ENCODE measurements at regions not wholly inside any gene's neighbourhood (a gene's known extent, or its start where the extent isn't known, plus 50 kb on each side); places are given as distances from the start of the nearest gene placed in this dataset.

DNA sequence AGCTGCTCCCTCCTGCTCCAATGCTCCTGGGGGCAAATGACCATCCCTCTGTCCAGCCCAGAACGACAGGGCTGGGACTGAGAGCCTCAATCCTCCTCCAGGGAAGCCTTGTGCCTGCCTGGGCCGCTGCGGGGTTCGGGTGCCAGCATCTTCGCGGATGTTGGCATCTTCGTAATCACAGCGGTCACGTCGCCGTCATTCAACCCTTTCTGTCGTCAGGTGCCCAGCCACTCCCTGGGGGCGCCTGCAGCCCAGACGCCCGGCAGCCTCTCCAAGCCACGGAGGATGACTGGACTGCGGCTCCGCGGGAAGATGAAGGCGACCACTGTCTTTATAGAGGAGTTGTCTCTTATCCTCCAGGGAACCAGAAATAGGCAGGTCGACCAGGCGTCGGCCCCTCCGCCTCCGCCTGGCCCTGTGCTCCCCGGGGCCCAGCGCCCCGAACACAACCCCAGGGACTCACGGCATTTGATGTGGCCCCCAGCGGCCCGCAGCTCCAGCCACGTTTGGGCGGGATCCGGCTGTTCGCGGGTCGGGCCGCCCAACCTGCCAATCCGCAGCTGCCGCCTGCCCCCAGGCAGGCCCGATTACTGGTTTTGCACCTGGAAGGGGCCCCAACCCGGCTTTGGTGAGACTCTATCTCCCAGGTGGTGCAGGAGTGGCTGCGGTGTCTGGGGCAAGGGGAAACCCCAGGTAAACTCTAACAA, 113.9 kb downstream of the THNSL2 start:
- Histone ChIP-seq H3K36me3 (ENCODE audit: control insufficient read depth, insufficient read depth, low read length) (no peaks in the 10 kb centered on the region), H2AFZ (replicated peaks; ENCODE audit: low read length, poor library complexity) (no peak overlapping the region), H4K8ac (ENCODE audit: low read depth in 2 of 2, low read length in 2 of 2) (no peak overlapping the region), H3K4me2 (ENCODE audit: low read depth, low read length) (no peak overlapping the region), H3K27me3 (ENCODE audit: control insufficient read depth, insufficient read depth, low read length) (no peaks in the 10 kb centered on the region; the same call in 1 of the 2 replicates), H2BK20ac (ENCODE audit: low read depth, low read length) (no peak overlapping the region), H2AK5ac (ENCODE audit: low read depth, low read length) (no peak overlapping the region), H2AK9ac (replicated peaks; ENCODE audit: low read depth, low read length, poor library complexity) (no peak overlapping the region), H3K4ac (ENCODE audit: low read depth, low read length) (no peak overlapping the region), H2BK15ac (ENCODE audit: low read depth, low read length) (no peak overlapping the region), H3K56ac (ENCODE audit: extremely low read depth, insufficient read depth, low read length) (no peak overlapping the region), H3K23ac (ENCODE audit: low read depth, low read length) (no peak overlapping the region), H3K27ac (ENCODE audit: insufficient read depth, low read length) (no peak overlapping the region), H3K4me1 (ENCODE audit: control insufficient read depth, insufficient read depth, low read length) (no peaks in the 10 kb centered on the region), H3K79me1 (ENCODE audit: low read depth in 1 of 2, low read length in 2 of 2) (no peaks in the 10 kb centered on the region), H3K9ac (ENCODE audit: low read depth, low read length) (no peak overlapping the region), H3K9me3 (ENCODE audit: control insufficient read depth, insufficient read depth, low read length) (peaks cover 3% of the 10 kb centered on the region; the same call in 1 of the 2 replicates), H4K91ac (ENCODE audit: insufficient read depth, low read depth, low read length) (no peak overlapping the region), H2BK5ac (ENCODE audit: low read depth, low read length, poor library complexity, severe bottlenecking) (no peak overlapping the region), H3K18ac (ENCODE audit: low read depth, low read length) (no peak overlapping the region), H3K4me3 (ENCODE audit: insufficient read depth, low read depth, low read length) (no peak overlapping the region), H3K9me1 (ENCODE audit: insufficient read depth, low read length) (no peaks in the 10 kb centered on the region), H2BK120ac (ENCODE audit: low read depth, low read length) (no peak overlapping the region), H3K14ac (replicated peaks; ENCODE audit: low read depth, low read length) (no peak overlapping the region), H4K20me1 (ENCODE audit: insufficient read depth, low read length) (no peaks in the 10 kb centered on the region), H4K5ac (ENCODE audit: low read depth, low read length) (no peak overlapping the region)
- WGBS, 2 experiments (ENCODE audit: extremely low coverage in 2 of 2, insufficient read length in 1 of 2) = 27% methylated on average over 11 of the region's 43 CpGs; no CpG with 5 or more reads in 1 of the 2 experiments
- DNase-seq (no peak), ATAC-seq (ENCODE audit: low read depth) (no peak)
- in situ Hi-C loops (cut with MboI; ENCODE audit: low sequenced_read_pairs) (no loop called here), intact Hi-C loops (cut with micrococcal nuclease) (no loop called here), dilution Hi-C loops (cut with HindIII; ENCODE audit: low sequenced_read_pairs, unreplicated experiment) (no loop called here)
- ChIA-PET POLR2A (ENCODE audit: unreplicated experiment) (no interaction called here), CTCF (no interaction called here)
- TF ChIP-seq MXI1 (IDR thresholded peaks at IDR 0.05; ENCODE audit: borderline replicate concordance, low read depth, low read length) = no peak
- no peak for TF ChIP-seq CEBPB (IDR thresholded peaks at IDR 0.05; ENCODE audit: low read depth, low read length)
- TF ChIP-seq, protein P1, sequence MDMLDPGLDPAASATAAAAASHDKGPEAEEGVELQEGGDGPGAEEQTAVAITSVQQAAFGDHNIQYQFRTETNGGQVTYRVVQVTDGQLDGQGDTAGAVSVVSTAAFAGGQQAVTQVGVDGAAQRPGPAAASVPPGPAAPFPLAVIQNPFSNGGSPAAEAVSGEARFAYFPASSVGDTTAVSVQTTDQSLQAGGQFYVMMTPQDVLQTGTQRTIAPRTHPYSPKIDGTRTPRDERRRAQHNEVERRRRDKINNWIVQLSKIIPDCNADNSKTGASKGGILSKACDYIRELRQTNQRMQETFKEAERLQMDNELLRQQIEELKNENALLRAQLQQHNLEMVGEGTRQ (IDR thresholded peaks at IDR 0.05; ENCODE audit: low read depth, low read length) = no peak
- TF ChIP-seq MAFK (IDR thresholded peaks at IDR 0.05; ENCODE audit: low read depth, low read length) = no peak
- no peak for TF ChIP-seq FOS (IDR thresholded peaks at IDR 0.05; ENCODE audit: low read depth, low read length)
- no peak for TF ChIP-seq RCOR1 (IDR thresholded peaks at IDR 0.05; ENCODE audit: insufficient replicate concordance, low read length)
- TF ChIP-seq RAD21 (IDR thresholded peaks at IDR 0.05; ENCODE audit: low read length) = no peak
- TF ChIP-seq, protein P2, sequence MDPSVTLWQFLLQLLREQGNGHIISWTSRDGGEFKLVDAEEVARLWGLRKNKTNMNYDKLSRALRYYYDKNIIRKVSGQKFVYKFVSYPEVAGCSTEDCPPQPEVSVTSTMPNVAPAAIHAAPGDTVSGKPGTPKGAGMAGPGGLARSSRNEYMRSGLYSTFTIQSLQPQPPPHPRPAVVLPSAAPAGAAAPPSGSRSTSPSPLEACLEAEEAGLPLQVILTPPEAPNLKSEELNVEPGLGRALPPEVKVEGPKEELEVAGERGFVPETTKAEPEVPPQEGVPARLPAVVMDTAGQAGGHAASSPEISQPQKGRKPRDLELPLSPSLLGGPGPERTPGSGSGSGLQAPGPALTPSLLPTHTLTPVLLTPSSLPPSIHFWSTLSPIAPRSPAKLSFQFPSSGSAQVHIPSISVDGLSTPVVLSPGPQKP (IDR thresholded peaks at IDR 0.05; ENCODE audit: borderline replicate concordance, low read depth, low read length) = no peak
- TF ChIP-seq CHD1 (IDR thresholded peaks at IDR 0.05; ENCODE audit: low read depth, low read length) = no peak
- TF ChIP-seq POLR2A (IDR thresholded peaks at IDR 0.05; ENCODE audit: low read depth, low read length) = no peak
- TF ChIP-seq MAZ (IDR thresholded peaks at IDR 0.05; ENCODE audit: borderline replicate concordance, low read depth, low read length) = no peak
- no peak for TF ChIP-seq SMC3 (IDR thresholded peaks at IDR 0.05; ENCODE audit: low read depth, low read length)
- no peak for TF ChIP-seq NFE2L2 (IDR thresholded peaks at IDR 0.05; ENCODE audit: low read depth, low read length)
- no peak for TF ChIP-seq BHLHE40 (IDR thresholded peaks at IDR 0.05; ENCODE audit: low read depth, low read length)
- TF ChIP-seq, protein P3, sequence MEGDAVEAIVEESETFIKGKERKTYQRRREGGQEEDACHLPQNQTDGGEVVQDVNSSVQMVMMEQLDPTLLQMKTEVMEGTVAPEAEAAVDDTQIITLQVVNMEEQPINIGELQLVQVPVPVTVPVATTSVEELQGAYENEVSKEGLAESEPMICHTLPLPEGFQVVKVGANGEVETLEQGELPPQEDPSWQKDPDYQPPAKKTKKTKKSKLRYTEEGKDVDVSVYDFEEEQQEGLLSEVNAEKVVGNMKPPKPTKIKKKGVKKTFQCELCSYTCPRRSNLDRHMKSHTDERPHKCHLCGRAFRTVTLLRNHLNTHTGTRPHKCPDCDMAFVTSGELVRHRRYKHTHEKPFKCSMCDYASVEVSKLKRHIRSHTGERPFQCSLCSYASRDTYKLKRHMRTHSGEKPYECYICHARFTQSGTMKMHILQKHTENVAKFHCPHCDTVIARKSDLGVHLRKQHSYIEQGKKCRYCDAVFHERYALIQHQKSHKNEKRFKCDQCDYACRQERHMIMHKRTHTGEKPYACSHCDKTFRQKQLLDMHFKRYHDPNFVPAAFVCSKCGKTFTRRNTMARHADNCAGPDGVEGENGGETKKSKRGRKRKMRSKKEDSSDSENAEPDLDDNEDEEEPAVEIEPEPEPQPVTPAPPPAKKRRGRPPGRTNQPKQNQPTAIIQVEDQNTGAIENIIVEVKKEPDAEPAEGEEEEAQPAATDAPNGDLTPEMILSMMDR (conservative IDR thresholded peaks at IDR 0.05; ENCODE audit: low read depth, low read length) = no peak
- BruUV-seq (replicated peaks) = no TSS peak
